NT2/D1 (cell line): ENCODE measurements at regions not wholly inside any gene's neighbourhood (a gene's known extent, or its start where the extent isn't known, plus 50 kb on each side); places are given as distances from the start of the nearest gene placed in this dataset.

Experiments
- DNase-seq: peaks from one replicate; pipeline ENCODE4 v3.0.0-alpha.2; 2011; ENCODE audit warnings: low read depth, low spot score
- H3K27me3 ChIP-seq: 2 replicates; pipeline ENCODE4 v1.6.0; 2011; ENCODE audit warnings: mild to moderate bottlenecking; ENCODE audit not compliant: insufficient read length, insufficient read depth
- H3K36me3 ChIP-seq: 2 replicates; pipeline ENCODE4 v1.6.1; 2011; ENCODE audit warnings: mild to moderate bottlenecking, low read length, mixed read lengths; ENCODE audit not compliant: insufficient read depth, insufficient read length
- H3K4me1 ChIP-seq: 2 replicates; pipeline ENCODE4 v1.5.1; 2011; ENCODE audit not compliant: insufficient read depth, insufficient read length
- H3K4me3 ChIP-seq: 2 replicates; pipeline ENCODE4 v1.5.1; 2011; ENCODE audit warnings: low read depth; ENCODE audit not compliant: insufficient read length
- H3K9ac ChIP-seq: 2 replicates; pipeline ENCODE4 v1.6.0; 2011; ENCODE audit warnings: low read depth; ENCODE audit not compliant: insufficient read length
- H3K9me3 ChIP-seq: 2 replicates; pipeline ENCODE4 v1.5.1; 2011; ENCODE audit warnings: mild to moderate bottlenecking, low read length; ENCODE audit not compliant: insufficient read depth
- SUZ12 ChIP-seq: IDR thresholded peaks from 2 replicates; pipeline ENCODE4 v1.6.1; 2011; ENCODE audit not compliant: insufficient read length, insufficient read depth; ENCODE audit errors: extremely low read depth
- YY1 ChIP-seq: IDR thresholded peaks from 2 replicates; pipeline ENCODE4 v1.6.1; 2011; ENCODE audit not compliant: insufficient read length, insufficient read depth
- ZNF274 ChIP-seq: IDR thresholded peaks from 2 replicates; pipeline ENCODE4 v1.6.1; 2011; ENCODE audit warnings: mild to moderate bottlenecking, low read depth, low read length

- no peaks in the 10 kb centered on the region for H3K36me3 ChIP-seq
- H3K9ac ChIP-seq: no peak overlapping the region
- H3K9me3 ChIP-seq: no peaks in the 10 kb centered on the region
- TF ChIP-seq YY1 (no peak), SUZ12 (no peak), ZNF274 (no peak)
- no peak overlapping the region for H3K4me3 ChIP-seq
- H3K4me1 ChIP-seq: no peaks in the 10 kb centered on the region
- no peak for DNase-seq
- H3K27me3 ChIP-seq: no peaks in the 10 kb centered on the region
Observed at GRCh38 chr21:23541571-23541970, 2065.7 kb downstream of the MRPL39 start.

- no peak overlapping the region for H3K9ac ChIP-seq
- no peak overlapping the region for H3K4me3 ChIP-seq
- TF ChIP-seq YY1: no peak
- TF ChIP-seq ZNF274: no peak
- TF ChIP-seq SUZ12: no peak
- no peaks in the 10 kb centered on the region for H3K36me3 ChIP-seq
- no peaks in the 10 kb centered on the region for H3K9me3 ChIP-seq
- H3K27me3 ChIP-seq: no peaks in the 10 kb centered on the region
- no peaks in the 10 kb centered on the region for H3K4me1 ChIP-seq
- DNase-seq: no peak
Observed at GRCh38 chr21:23534850-23535249, 2072.4 kb downstream of the MRPL39 start.

- TF ChIP-seq SUZ12 (no peak), YY1 (no peak), ZNF274 (no peak)
Observed at GRCh38 chr21:23531444-23531843, 2075.8 kb downstream of the MRPL39 start.

GRCh38 chr21:23524685-23525084 is 2082.6 kb downstream of the MRPL39 start:
- Histone ChIP-seq H3K4me1 (no peaks in the 10 kb centered on the region), H3K27me3 (no peaks in the 10 kb centered on the region), H3K9ac (no peak overlapping the region), H3K9me3 (no peaks in the 10 kb centered on the region), H3K4me3 (no peak overlapping the region), H3K36me3 (no peaks in the 10 kb centered on the region)
- TF ChIP-seq SUZ12: no peak
- no peak for TF ChIP-seq ZNF274
- TF ChIP-seq YY1: no peak
- DNase-seq: no peak

More at GRCh38 chr21:23531444-23531843, 2075.8 kb downstream of the MRPL39 start:
- Histone ChIP-seq H3K9ac (no peak overlapping the region), H3K27me3 (no peaks in the 10 kb centered on the region), H3K36me3 (no peaks in the 10 kb centered on the region), H3K9me3 (no peaks in the 10 kb centered on the region), H3K4me1 (no peaks in the 10 kb centered on the region), H3K4me3 (no peak overlapping the region)
- DNase-seq: no peak

- H3K9me3 ChIP-seq: no peaks in the 10 kb centered on the region
- H3K36me3 ChIP-seq: no peaks in the 10 kb centered on the region
- TF ChIP-seq SUZ12: no peak
- no peak for TF ChIP-seq YY1
- no peak for TF ChIP-seq ZNF274
- no peak overlapping the region for H3K9ac ChIP-seq
- no peak overlapping the region for H3K4me3 ChIP-seq
- H3K27me3 ChIP-seq: no peaks in the 10 kb centered on the region
- H3K4me1 ChIP-seq: no peaks in the 10 kb centered on the region
- no peak for DNase-seq
Observed at GRCh38 chr21:23522751-23523150, 2084.5 kb downstream of the MRPL39 start.

GRCh38 chr21:23507501-23507900 is 2099.8 kb downstream of the MRPL39 start:
- no peak overlapping the region for H3K9ac ChIP-seq
- TF ChIP-seq YY1: no peak
- no peak for TF ChIP-seq SUZ12
- TF ChIP-seq ZNF274: no peak
- no peak overlapping the region for H3K4me3 ChIP-seq
- no peaks in the 10 kb centered on the region for H3K36me3 ChIP-seq
- H3K4me1 ChIP-seq: no peaks in the 10 kb centered on the region
- no peaks in the 10 kb centered on the region for H3K27me3 ChIP-seq
- no peak for DNase-seq
- no peaks in the 10 kb centered on the region for H3K9me3 ChIP-seq

GRCh38 chr21:23496729-23497128 is 2110.6 kb downstream of the MRPL39 start:
- Histone ChIP-seq H3K4me3 (no peak overlapping the region), H3K9ac (no peak overlapping the region), H3K4me1 (no peaks in the 10 kb centered on the region), H3K27me3 (no peaks in the 10 kb centered on the region), H3K36me3 (no peaks in the 10 kb centered on the region), H3K9me3 (no peaks in the 10 kb centered on the region)
- no peak for DNase-seq
- TF ChIP-seq YY1: no peak
- TF ChIP-seq ZNF274: no peak
- no peak for TF ChIP-seq SUZ12

GRCh38 chr21:23488245-23488644 is 2119.0 kb downstream of the MRPL39 start:
- Histone ChIP-seq H3K9ac (no peak overlapping the region), H3K4me1 (no peaks in the 10 kb centered on the region), H3K27me3 (no peaks in the 10 kb centered on the region), H3K9me3 (no peaks in the 10 kb centered on the region), H3K36me3 (no peaks in the 10 kb centered on the region), H3K4me3 (no peak overlapping the region)
- DNase-seq: no peak
- TF ChIP-seq ZNF274: no peak
- TF ChIP-seq YY1: no peak
- TF ChIP-seq SUZ12: no peak
